ENCODE measurements at regions not wholly inside any gene's neighbourhood (a gene's known extent, or its start where the extent isn't known, plus 50 kb on each side); places are given as distances from the start of the nearest gene placed in this dataset.

DNA sequence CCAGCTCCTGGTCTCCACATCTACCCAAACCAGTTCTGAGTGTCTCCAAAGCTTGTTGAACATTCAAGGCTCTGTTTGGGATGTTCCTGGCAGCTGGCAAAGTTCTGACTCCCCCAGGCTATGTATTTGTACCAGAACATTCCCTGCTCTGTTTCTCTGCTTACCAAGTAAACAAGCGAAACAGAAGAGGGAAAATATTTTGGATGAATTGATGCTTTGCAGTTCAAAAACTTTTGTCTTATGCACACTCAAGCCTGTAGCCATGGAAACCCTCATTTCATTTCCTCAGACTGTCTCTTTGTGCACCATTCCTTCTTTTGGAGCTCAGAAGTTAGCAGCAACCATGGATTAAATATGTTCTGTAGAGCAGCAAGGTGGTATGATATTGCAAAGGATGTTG is 145.8 kb downstream of the ACTL7B start:
- no peak for DNase-seq

DNA sequence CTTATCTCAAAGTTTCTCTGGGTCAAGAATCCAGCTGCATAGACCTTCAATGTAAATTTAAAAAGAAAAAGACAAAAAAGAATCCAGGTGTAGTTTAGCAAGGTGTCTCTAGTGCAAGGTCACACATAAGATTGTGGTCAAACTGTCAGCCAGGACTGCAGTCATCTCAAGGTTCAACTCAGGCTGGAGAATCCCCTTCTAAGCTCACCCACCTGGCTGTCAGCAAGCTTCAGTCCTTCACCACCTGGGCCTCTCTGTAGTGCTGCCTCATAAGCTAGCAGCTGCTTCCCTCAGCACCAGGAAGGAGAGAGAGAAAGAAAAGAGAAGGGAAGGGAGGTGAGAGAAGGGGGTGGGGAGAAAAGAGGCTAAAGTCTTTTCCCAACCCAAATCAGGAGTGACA is 146.7 kb downstream of the ACTL7B start:
- no peak for DNase-seq

DNA sequence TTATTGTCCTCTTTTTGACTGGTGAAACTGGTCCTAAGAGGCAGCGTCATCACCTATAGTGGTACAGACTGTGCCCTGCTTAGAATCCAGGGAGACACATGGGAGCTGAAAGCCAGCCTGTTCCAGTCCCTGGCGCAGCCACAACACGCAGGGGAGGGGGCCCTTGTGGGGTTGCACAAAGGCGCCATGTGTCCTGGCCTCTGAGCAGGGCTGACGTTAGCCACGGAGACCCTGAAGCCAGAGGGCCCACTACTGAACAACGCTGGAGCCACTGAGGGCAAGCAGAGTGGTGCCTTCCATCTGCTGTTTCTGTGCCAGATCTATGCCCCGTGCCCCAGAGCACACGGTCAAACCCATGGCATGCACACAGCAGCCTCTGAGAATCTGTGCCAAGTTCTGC is 147.3 kb downstream of the ACTL7B start:
- DNase-seq, result no peak

DNA sequence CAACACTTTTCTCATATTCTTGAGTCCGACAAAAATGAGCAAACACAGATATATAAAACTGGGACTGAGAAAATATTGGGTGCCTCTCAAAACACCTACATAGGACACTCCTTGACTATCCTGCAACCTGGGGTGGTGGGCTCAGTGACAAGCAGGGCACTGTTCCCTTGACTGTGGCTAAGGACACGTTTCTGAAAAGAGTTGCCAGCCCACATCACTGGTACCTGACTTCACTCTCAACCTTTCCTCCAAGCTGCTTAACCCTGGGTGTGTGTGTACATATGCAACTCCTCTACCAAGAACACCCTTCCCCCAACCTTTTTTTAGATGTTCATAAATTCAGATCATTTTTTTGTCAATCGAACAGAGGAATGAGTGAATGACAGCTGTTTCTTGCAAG is 148.7 kb downstream of the ACTL7B start:
- no peak for DNase-seq

DNA sequence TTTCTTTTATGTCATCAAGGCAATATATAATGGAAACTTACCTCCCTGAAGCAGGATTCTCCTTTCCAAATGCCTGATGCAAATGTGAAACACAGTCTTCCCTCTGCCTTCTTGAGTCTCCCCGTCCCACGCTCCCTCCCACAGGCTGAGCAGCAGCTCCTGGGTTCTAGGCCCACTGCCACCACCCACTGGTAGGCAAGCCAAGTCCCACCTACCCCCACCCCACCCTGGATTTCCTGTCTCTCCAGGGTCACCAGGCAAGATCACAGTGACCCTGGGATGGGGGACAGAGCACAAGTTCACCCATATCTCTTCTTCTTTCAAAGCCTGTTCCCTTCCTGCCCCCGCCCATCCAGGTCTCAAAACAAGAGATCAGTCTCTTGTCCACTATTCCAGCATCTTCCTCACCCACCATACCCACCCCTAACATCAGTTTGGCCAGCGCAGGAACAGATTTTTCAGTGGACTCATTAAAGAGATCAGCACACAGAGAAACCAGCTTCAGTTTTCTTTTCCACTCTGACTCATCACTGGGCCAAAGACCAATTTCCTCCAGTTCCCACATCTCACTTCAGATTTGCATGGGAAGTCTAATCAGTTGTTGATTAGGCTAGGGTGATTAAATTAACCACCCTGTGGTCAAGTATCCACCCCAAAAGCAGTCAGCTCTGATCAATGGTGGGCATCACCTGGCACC is 151.5 kb downstream of the ACTL7B start:
- no peak for DNase-seq

DNA sequence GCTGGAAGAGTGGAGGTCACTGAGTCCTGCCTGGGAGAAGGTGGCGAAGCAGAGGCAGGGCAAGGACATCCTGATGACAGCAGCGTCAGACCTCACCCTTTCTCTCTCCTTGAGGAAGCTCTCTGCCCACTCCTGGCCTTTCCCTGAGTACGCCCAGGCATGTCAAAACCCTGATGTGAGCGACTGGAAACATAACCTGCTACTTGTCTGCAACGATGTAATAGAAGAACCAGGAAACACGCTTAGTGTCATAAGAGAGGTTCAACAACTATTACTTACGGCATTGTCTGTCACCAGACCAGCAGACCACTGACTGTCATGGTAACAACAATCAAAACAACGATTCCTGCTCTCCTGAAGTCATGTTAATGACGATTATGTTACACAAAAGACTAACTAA is 152.4 kb downstream of the ACTL7B start:
- no peak for DNase-seq

DNA sequence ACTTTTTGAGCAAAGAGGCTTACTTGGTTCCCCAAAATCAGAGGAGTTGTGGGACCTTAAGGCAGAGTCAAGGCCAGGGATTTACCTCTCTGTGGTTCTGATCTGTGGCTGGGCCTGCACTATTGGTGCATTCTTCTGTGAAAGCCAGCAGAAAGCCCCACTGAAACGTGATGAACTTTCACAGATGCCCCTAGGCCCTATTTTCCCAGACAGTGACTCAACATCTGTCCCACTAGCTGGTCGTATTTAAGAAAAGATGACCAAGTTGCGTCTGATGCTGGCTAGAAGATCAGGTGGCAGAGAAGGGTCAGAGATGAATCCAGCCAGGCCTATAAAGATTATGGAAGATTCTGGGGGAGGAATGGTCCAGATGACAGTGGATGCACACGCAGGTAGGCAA is 153.1 kb downstream of the ACTL7B start:
- no peak for DNase-seq

DNA sequence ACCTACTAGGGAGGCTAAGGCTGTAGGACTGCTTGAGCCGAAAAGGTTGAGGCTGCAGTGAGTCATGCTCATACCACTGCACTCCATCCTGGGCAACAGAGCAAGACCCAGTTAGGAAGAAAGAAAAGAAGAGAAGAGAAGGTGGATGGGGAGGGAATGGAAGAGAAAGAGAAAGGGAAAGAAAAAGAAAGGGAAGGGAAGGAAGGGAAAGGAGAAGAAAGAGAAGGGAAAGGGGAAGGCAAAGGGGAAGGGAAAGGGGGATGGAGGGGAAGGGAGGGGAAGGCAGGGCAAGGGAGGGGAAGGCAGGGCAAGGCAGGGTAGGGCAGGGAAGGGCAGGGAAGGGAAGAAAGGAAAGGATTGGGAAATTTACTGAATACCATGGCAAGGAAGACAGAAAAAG is 157.0 kb downstream of the ACTL7B start:
- no peak for DNase-seq

DNA sequence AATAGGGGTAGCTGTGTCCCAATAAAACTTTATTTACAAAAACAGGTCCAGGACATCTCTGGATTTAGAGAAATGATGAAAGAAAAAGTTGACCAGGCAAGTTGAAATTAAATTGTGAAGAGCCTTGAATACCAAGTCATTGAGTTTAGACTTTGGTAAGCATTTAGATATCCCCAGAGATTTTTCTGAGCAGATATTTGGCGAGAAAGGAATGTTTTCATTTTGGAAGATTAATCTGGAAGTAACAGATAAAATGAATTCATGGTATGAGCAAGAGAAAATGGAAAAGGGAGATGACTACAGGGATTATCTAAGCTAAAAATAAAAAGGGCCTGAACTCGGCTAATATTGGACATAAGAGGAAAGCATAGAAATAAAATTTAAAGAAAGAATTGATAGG is 157.6 kb downstream of the ACTL7B start:
- DNase-seq, result no peak

DNA sequence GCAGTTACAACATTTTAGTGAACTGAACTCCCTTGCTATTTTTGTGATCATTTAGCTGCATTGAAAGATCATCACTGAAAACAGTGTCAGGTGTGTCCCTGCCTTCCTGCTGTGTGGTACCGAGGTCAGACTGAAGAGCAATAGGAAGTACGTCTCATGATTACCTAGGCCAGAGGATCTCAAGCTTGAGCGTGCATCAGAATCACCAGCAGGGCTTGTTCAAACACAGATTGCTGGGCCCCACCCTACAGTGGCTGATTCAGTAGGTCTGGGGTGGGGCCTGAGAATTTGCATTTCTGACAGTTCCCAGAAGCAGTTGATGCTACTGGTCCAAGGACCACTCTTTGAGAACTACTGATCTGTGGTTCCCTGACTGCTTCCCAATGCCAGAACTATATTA is 159.6 kb downstream of the ACTL7B start:
- DNase-seq, result no peak

DNA sequence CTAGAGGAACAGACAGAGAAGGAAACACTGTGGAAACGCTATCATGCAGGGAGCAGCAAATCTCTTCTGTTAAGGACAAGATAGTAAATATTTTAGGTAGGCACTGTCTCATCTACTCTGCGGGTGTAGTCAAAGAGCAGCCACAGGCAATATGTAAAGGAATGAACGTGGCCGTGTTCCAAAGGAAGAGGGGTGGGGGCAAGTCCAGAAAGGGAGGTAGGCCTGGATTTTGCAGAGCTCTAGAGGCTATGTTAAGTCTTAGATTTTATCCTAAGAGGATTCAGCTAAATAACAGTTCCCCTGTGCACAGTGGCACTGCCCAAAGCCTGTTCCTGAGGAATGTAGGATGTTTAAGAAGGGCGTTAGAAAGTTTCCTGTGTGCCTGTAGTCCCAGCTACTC is 161.6 kb downstream of the ACTL7B start:
- no peak for DNase-seq

DNA sequence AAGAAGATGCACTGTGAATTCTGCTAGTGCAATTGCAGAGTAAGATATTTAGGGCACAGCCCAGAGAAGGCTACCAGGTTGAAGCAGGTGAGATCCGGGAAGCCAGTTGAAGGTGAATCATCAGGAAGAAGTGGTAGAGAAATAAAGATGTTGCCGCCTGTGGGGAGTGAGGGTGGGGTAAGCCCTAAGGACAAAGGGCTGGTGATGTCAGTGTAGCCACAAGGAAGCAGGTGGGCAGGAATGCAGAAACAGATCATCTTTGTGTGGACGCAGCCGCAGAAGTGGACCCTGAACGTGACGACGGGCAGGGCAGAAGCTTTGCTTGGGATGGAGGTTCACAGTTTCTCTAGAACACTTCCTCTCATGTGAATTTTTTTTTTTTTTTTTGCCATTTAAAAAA is 164.2 kb downstream of the ACTL7B start:
- no peak for DNase-seq

DNA sequence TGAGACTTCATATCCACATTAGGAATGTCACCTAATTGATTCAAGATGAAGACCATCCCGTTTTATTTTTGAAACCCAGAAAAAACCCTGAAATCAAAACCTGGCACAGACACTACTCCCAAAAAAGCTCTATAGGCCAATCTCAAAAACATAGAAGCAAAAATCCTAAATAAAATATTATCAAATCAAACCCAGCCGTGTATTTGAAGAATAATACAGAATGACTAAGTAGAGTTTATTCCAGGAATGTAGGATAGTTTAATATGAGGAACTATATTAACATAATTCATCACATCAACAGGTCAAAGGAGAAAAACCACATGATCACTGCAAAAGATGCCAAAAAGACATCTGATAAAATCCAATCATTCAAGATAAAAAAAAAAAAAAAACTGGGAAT is 167.1 kb downstream of the ACTL7B start:
- DNase-seq, result no peak

DNA sequence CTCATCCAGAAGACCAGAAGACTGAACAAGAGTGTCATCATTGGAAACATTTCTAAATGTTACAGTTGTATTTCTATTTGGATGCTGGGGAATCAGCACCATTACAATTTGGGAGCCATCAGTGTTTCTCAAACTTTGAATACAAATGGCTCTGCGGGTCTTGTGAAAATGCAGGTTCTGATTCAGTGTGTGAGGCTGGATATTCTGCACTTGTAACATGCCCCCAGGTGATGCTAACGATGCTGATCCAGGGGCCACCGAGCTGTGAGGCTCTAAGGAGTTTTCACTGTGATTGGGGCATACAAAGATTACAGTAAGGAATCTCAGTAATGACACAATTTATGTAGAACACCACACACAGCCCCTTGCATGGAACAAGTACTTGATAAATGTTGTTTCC is 167.7 kb downstream of the ACTL7B start:
- DNase-seq, result no peak

DNA sequence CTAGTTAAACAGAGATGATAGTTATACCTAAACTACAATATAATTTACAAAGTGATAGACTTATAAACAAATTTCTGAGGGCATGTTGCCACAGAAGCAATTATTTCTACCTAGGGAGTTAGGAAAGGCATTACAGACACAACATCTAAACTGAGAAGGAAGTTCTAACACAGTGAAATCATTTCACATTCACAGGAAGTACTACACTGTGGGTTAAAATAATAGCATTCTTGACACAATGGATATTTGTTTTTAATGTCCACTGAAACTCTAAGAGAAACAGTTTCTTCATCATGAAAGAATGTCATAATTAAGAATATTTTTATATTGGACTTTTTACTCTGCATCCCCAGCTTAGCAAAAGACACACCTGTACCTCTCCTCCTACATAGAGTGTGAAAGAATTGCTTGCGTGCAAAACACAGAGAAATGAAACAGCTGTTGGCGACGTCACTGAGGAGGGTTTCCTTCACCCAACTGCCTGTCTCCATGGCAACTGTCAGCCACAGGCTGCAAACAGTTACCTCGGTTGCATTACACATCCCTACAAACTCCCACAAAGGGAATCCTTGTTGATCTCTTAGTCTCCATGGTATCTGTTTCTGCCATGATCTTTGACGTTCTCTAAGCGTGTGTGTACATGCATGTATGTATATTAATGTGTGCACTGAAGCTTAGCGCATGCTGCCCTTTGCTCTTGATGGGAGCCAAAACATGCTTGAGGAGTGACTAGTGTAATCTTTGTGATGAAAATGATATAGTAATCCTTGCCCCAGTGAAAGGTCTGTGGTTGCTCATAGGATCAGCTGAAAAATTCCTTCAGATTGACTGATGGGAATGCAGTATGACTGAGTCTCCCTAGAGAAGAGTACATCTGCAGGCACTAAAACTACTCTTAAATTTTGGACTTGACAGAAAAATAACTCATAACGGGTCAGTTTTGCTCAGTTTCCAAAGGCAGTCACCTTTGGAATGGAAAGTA is 168.5 kb downstream of the ACTL7B start:
- peak; percentile 19 for DNase-seq

DNA sequence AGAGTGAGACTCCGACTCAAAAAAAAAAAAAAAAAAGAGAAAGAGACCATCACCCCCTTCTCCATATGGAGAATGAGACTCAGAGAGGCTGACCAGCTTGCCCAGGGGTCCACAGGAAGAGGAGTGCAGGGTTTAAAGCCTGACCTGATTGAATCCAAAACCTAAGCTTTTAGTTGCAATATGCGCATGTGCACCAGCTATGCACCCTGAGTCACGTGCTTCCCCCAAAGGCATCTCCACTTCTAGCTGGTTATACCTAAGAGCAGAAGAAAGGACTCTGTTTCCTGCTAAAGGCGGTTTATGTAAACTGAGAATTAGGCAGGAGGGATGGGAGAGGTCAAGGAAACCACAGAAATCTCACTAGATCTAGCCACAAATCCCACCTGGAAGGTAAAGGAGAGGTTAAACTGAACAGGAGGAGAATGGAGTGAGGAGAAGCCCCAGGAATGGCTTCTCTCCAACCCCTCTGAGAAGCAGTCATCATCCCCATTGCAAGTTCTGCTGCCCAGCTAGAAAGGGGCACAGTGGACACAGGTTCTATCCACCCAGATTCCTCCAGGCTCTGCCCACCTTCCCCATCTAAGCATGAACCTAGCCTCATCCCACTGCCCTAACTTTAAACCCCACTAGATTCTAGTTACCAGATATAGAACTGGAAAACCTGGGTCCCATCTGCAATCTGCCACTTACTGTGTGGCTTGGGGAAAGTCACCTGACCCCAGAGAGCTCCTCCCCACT is 171.3 kb downstream of the ACTL7B start:
- DNase-seq, result peak; percentile 3

DNA sequence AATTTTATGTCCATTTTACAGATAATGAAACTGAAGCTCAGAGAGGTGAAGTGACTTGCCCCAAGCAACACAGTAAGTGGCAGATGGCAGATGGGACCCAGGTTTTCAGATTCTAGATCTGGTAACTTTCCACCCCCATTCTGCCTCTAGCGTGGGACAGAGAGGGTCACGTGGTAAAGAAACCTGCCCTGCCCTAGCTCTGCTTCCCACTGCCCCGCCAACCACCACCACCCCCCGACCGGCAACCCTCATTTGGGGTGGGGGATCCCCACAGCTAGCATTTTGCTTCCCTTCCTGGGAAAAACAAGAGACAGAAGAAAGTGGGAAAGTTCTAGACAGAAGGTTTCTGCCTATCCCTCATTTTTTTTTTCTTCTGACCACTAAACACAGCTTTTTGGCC is 172.5 kb downstream of the ACTL7B start:
- DNase-seq, result no peak

DNA sequence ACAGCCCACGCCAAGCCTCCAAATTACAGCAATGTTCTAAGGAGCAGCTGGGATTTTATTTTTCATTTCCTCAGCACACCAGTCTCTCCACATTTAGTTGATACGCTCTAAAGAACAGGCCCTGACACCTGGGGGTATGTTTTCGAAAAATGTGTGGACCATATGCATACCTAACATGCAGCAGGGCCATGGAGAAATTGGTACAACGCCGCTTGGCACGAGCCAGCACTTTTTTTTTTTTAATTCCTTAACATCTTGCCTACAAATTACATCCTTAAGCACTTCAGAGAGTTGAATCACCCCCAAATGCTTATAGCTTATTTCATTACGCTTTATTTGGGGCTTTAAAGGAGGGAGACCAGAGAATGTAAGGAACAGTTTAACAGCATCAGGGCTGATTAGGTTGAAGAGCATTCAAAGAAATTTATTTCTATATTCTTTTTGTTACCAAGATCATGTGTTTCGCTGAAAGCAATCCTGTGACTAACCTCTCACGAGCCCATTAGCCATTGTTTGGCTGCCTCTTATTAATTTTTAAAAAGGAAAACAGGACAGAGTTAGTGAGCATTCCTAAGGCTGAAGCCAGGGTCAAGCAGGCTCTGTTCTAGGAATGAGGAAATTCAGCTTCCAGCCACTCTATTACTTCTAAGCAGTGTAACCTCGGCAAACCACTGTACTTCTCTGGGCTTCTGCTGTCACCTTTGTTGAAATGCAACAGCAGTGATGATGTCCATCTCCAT is 173.8 kb downstream of the ACTL7B start:
- DNase-seq, result no peak

DNA sequence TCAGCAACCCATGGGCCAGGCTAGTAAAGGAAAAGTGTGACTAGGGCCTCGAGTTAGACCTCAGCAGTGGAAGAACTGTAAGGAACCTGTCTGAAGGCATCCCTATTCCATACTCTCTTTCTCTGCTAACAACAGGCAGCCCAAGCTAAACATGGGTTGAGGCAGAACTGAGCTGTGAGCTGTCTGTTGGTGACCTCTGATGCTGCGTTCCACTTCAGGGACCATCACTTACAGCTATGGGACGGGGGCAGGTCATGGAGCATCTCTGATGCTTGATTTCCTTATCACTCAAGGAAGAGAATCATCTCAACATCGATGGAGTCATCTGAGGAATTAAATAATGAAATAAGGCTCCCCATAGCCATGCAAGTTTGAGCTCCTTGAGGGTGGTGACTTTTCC is 174.8 kb downstream of the ACTL7B start:
- DNase-seq, result no peak

DNA sequence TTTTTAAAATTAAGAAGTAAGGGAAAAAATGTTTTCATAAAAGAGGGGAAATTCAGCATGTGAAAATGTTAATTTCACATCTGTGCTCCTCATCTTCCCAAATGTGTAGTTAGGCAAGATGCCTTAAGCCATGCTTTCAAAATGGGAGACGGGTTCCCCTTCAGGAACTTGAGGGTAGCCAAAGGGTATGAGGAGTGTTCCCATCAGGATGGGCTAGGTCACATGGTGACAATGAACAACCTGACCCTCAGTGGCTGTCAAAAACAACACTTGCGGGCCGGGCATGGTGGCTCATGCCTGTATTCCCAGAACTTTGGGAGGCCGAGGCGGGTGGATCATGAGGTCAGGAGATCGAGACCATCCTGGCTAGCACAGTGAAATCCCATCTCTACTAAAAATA is 178.0 kb downstream of the ACTL7B start:
- no peak for DNase-seq

DNA sequence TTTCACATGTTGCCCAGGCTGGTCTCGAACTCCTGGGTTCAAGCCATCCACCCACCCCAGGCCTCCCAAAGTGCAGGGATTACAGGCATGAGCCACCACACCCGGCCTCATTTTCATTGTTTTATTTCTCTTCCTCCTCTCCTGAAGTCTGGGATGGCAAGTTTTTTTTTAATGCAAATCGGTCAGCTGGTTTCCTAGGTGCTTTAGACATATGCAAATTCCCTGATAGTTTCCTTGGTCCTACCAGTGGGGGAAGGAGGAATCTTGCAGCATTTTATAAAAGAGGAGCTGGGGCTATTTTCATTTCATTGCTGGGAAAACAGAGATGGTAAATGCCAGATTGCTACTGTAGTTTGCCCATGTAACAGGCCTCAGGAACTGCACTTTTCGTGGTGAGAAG is 179.4 kb downstream of the ACTL7B start:
- no peak for DNase-seq

DNA sequence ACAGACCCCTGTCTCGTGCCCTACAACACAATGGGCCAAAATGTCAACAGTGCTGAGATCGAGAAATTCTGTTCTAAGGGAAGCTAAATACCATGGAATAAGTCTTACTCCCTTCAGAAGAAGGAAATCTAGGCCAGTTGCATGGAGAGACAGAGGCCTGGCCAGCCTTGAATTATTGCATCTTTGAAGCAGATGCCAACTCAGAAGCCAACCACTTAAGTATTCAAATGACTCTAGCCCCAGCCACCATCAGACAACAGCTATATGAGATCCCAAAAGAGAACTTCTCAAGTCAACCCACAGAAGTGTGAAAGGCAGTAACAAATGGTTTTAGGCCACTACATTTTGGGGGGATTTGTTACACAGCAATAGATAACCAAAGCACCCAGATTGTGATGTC is 180.1 kb downstream of the ACTL7B start:
- no peak for DNase-seq

Measured in NCI-H524 treated with DMSO at 0.1 percent for 48 hours (cell line).